Uterus (tissue), 3 donors: ENCODE measurements at regions not wholly inside any gene's neighbourhood (a gene's known extent, or its start where the extent isn't known, plus 50 kb on each side); places are given as distances from the start of the nearest gene placed in this dataset.
"Not testable (repeated sequence)": the region's sequence is repeated elsewhere in the genome, so short reads cannot be mapped to it uniquely, and the experiment has no call there.

Experiments
- DNase-seq, 2 donors: peaks; one replicate each; pipeline ENCODE4 v3.0.0-alpha.2; 2019 to 2020
- H3K27ac ChIP-seq, 2 donors: fragments of 200-600 bp; sonication (generic); 1 replicate in 1 of 2; 2 replicates in 1 of 2; pipeline ENCODE4 v1.5.1; 2016 to 2018
- H3K27me3 ChIP-seq, 2 donors: fragments of 200-600 bp; sonication (generic); one replicate each; pipeline ENCODE4 v1.5.1; 2018 to 2019; ENCODE audit warnings: control low read depth in 1 of 2
- H3K36me3 ChIP-seq, 2 donors: fragments of 200-600 bp; sonication (generic); one replicate each; pipeline ENCODE4 v1.5.1; 2019; ENCODE audit warnings: control low read depth in 1 of 2
- H3K4me1 ChIP-seq, 2 donors: fragments of 200-600 bp; sonication (generic); one replicate each; pipeline ENCODE4 v1.5.1; 2018 to 2019; ENCODE audit warnings: control low read depth in 1 of 2
- H3K4me3 ChIP-seq, 2 donors: fragments of 200-600 bp; sonication (generic); 1 replicate in 1 of 2; 2 replicates in 1 of 2; pipeline ENCODE4 v1.5.1; 2018 to 2019; ENCODE audit warnings: mild to moderate bottlenecking in 1 of 2
- H3K9me3 ChIP-seq, 2 donors: fragments of 200-600 bp; sonication (generic); one replicate each; pipeline ENCODE4 v1.5.1; 2019; ENCODE audit warnings: control low read depth in 1 of 2
- POLR2A ChIP-seq, 2 donors: fragments of 450-650 bp; IDR thresholded peaks; one replicate each; pipeline ENCODE4 v1.6.1; 2016; ENCODE audit warnings: antibody characterized with exemption in 2 of 2, mild to moderate bottlenecking in 1 of 2, moderate library complexity in 1 of 2
- intact Hi-C: fragments of 100-400 bp; cut with DNase I; formaldehyde crosslinking; loops from one replicate; pipeline ENCODE4 v1.15.1; 2023; ENCODE audit warnings: low total_unique reads
- TF ChIP-seq, protein P1 (sequence below), 4 experiments: fragments of 200-600 bp in 2 of 4; fragments of 450-650 bp in 2 of 4; sonication (generic) in 2 of 4; IDR thresholded peaks; one replicate each; pipeline ENCODE4 v1.5.1; 2016 to 2019; ENCODE audit warnings: antibody characterized with exemption in 4 of 4, mild to moderate bottlenecking in 2 of 4, moderate library complexity in 1 of 4
- donor health status: DM: yes; HTN: yes; CAD: no.

GRCh38 chr12:9340422-9341259, 132.4 kb upstream of the PZP start:
- H3K36me3 ChIP-seq, result no peaks in the 10 kb centered on the region
- TF ChIP-seq POLR2A (IDR thresholded peaks at IDR 0.05), result no peak
- TF ChIP-seq, protein P1, sequence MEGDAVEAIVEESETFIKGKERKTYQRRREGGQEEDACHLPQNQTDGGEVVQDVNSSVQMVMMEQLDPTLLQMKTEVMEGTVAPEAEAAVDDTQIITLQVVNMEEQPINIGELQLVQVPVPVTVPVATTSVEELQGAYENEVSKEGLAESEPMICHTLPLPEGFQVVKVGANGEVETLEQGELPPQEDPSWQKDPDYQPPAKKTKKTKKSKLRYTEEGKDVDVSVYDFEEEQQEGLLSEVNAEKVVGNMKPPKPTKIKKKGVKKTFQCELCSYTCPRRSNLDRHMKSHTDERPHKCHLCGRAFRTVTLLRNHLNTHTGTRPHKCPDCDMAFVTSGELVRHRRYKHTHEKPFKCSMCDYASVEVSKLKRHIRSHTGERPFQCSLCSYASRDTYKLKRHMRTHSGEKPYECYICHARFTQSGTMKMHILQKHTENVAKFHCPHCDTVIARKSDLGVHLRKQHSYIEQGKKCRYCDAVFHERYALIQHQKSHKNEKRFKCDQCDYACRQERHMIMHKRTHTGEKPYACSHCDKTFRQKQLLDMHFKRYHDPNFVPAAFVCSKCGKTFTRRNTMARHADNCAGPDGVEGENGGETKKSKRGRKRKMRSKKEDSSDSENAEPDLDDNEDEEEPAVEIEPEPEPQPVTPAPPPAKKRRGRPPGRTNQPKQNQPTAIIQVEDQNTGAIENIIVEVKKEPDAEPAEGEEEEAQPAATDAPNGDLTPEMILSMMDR (IDR thresholded peaks at IDR 0.05), result no peak
- H3K4me1 ChIP-seq, result no peaks in the 10 kb centered on the region
- no peak for DNase-seq
- no peaks in the 10 kb centered on the region for H3K27me3 ChIP-seq
- H3K9me3 ChIP-seq, result no peaks in the 10 kb centered on the region
- no peak overlapping the region for H3K27ac ChIP-seq
- no peak overlapping the region for H3K4me3 ChIP-seq
- intact Hi-C loops, result no loop called here

DNA sequence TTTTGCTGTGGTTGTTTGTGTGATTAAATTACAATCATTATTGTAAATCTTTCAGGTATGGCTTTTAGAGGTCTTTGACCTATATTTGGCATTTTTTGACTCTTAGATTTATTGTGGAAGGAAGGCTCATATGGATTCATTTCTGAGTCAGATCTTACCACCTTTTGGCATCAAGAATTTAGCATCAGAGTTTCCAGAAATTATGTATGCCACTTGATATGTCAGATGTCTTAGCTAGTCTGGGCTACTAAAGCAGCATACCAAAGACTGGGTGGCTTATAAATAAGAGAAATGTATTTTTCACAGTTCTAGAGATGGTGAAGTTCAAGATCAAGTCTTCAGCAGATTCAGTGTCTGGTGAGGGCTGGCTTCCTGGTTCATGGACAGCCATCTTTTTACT, 129.5 kb upstream of the PZP start:
- DNase-seq, result no peak
- no peak for TF ChIP-seq POLR2A (IDR thresholded peaks at IDR 0.05)
- TF ChIP-seq, protein P1 (IDR thresholded peaks at IDR 0.05), result no peak
- no peaks in the 10 kb centered on the region for H3K4me1 ChIP-seq
- no peak overlapping the region for H3K27ac ChIP-seq
- H3K36me3 ChIP-seq, result no peaks in the 10 kb centered on the region
- no peaks in the 10 kb centered on the region for H3K27me3 ChIP-seq
- no peak overlapping the region for H3K4me3 ChIP-seq
- intact Hi-C loops, result no loop called here
- H3K9me3 ChIP-seq, result no peaks in the 10 kb centered on the region

DNA sequence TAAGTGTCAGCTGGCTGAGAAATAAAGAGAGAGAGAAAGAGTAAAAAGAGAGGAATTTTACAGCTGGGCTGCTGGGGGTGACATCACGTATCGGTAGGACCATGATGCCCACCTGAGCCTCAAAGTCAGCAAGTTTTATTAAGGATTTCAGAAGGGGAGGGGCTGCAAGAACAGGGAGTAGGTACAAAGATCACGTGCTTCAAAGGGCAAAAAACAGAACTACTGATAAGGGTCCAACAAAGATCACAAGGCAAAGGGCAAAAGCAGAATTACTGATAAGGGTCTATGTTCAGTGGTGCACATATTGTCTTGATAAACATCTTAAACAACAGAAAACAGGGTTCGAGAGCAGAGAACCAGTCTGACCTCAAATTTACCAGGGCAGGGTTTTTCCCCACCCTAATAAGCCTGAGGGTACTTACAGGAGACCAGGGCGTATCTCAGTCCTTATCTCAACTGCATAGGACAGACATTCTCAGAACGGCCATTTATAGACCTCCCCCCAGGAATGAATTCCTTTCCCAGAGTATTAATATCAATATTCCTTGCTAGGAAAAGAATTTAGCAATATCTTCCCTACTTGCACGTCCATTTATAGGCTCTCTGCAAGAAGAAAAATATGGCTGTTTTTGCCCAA, 128.3 kb upstream of the PZP start:
- H3K9me3 ChIP-seq, H3K4me1 ChIP-seq, H3K36me3 ChIP-seq, H3K27me3 ChIP-seq, intact Hi-C loops, H3K4me3 ChIP-seq, H3K27ac ChIP-seq, DNase-seq: not testable (repeated sequence)

DNA sequence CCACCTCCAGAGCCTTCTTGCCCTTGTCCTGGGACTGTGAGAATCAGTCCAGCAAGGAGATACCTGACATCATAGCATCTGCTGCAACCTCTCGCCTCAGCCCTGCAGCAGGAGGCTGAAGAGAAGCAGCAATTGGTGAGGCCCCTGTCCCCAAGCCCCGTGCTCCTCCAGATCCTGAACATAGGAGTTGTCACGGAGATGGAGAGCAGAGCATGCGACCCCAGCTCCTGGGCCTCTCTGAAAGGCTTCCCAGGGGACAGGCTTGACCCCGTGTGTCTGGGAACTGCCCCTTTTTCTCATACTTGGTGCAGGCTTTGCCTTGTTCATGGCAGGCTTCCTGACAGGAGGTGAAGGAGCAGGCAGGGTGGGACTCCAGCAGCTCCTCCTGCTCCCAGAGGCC, 127.7 kb upstream of the PZP start:
- Histone ChIP-seq H3K9me3 (no peaks in the 10 kb centered on the region), H3K36me3 (no peaks in the 10 kb centered on the region), H3K4me1 (no peaks in the 10 kb centered on the region), H3K27ac (no peak overlapping the region), H3K27me3 (no peaks in the 10 kb centered on the region), H3K4me3 (no peak overlapping the region)
- TF ChIP-seq POLR2A (IDR thresholded peaks at IDR 0.05), result no peak
- TF ChIP-seq, protein P1 (IDR thresholded peaks at IDR 0.05), result no peak
- DNase-seq, result no peak
- intact Hi-C loops, result no loop called here

DNA sequence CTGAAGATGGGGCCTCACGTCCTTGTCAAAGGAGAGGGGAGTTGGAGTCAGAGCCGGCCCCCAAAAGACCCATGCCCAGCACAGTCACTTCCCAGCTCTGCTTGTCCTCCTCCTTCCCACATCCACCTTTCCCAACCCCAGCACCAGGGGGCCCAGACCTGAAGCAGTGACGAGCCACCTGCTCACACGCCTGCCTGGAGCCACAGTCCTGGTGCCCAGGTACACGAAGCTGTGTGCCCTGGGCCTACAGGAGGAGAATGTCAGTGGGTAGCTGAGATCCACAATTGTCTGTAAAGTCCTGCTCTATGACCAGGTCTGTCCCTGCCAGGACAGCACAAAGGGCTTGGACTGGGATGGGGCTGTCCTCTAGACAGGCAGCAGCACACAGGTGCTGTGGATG, 126.8 kb upstream of the PZP start:
- Histone ChIP-seq H3K27ac (no peak overlapping the region), H3K36me3 (no peaks in the 10 kb centered on the region), H3K9me3 (no peaks in the 10 kb centered on the region), H3K4me3 (no peak overlapping the region), H3K4me1 (no peaks in the 10 kb centered on the region), H3K27me3 (no peaks in the 10 kb centered on the region)
- DNase-seq, result no peak
- no peak for TF ChIP-seq POLR2A (IDR thresholded peaks at IDR 0.05)
- TF ChIP-seq, protein P1 (IDR thresholded peaks at IDR 0.05), result no peak
- intact Hi-C loops, result no loop called here
